WTC11 (cell line): ENCODE measurements at regions not wholly inside any gene's neighbourhood (a gene's known extent, or its start where the extent isn't known, plus 50 kb on each side); places are given as distances from the start of the nearest gene placed in this dataset.

Experiments
- ATAC-seq: fragments of 200-7000 bp; cut with Tn5 transposase; 2 replicates; pipeline ENCODE4 v1.10.0; 2021; ENCODE audit warnings: mild to moderate bottlenecking, moderate library complexity
- CTCF ChIA-PET: fragments of 300-600 bp; sonication (Branson Sonifier 250); formaldehyde crosslinking; loops from one replicate; lab custom pipeline; 2021; ENCODE audit warnings: antibody characterized with exemption; lab: Charles Lee
- POLR2A ChIA-PET: fragments of 350-600 bp; sonication (Branson Sonifier 250); formaldehyde crosslinking; loops from one replicate; lab custom pipeline; 2021; ENCODE audit warnings: antibody characterized with exemption; lab: Charles Lee
- DNase-seq: peaks from one replicate; pipeline ENCODE4 v3.0.0; 2021; ENCODE audit warnings: low spot score
- H3K27ac Mint-ChIP-seq: 2 replicates; pipeline ENCODE4 v1.8.0; 2021; ENCODE audit warnings: mixed read lengths
- H3K27me3 Mint-ChIP-seq: 2 replicates; pipeline ENCODE4 v1.8.0; 2021; ENCODE audit warnings: low read depth, mild to moderate bottlenecking, moderate library complexity, mixed read lengths
- H3K36me3 Mint-ChIP-seq: 2 replicates; pipeline ENCODE4 v1.8.0; 2021; ENCODE audit warnings: mixed read lengths
- H3K4me1 Mint-ChIP-seq: 2 replicates; pipeline ENCODE4 v1.8.0; 2022; ENCODE audit warnings: mixed read lengths
- H3K4me3 Mint-ChIP-seq: 2 replicates; pipeline ENCODE4 v1.8.0; 2021; ENCODE audit warnings: mild to moderate bottlenecking, moderate library complexity, mixed read lengths
- H3K9me3 Mint-ChIP-seq: 2 replicates; pipeline ENCODE4 v1.8.0; 2021; ENCODE audit warnings: mixed read lengths
- CBFB ChIP-seq: sonication (generic); formaldehyde crosslinking; IDR thresholded peaks from 2 replicates; pipeline ENCODE4 v1.8.1; 2022; ENCODE audit warnings: mild to moderate bottlenecking, low read depth, missing genetic modification reagents
- ESRRA ChIP-seq: sonication (generic); formaldehyde crosslinking; IDR thresholded peaks from 2 replicates; pipeline ENCODE4 v1.8.1; 2022; ENCODE audit warnings: mild to moderate bottlenecking, missing genetic modification reagents, borderline replicate concordance
- MXD4 ChIP-seq: fragments of 250-450 bp; sonication (Bioruptor Pico); IDR thresholded peaks from 2 replicates; pipeline ENCODE4 v1.8.0; 2021; ENCODE audit warnings: mild to moderate bottlenecking, moderate library complexity, borderline replicate concordance
- NR1H2 ChIP-seq: sonication (generic); formaldehyde crosslinking; IDR thresholded peaks from 2 replicates; pipeline ENCODE4 v1.9.0; 2021; ENCODE audit warnings: mild to moderate bottlenecking, moderate library complexity, missing genetic modification reagents
- NR2C2 ChIP-seq: sonication (generic); formaldehyde crosslinking; IDR thresholded peaks from 2 replicates; pipeline ENCODE4 v1.8.0; 2022; ENCODE audit warnings: mild to moderate bottlenecking, missing genetic modification reagents
- OVOL2 ChIP-seq: fragments of 250-450 bp; sonication (Bioruptor Pico); IDR thresholded peaks from 2 replicates; pipeline ENCODE4 v1.9.0; 2021; ENCODE audit warnings: mild to moderate bottlenecking, borderline replicate concordance
- SP1 ChIP-seq: sonication (generic); formaldehyde crosslinking; conservative IDR thresholded peaks from 2 replicates; pipeline ENCODE4 v1.8.1; 2022; ENCODE audit warnings: missing genetic modification reagents
- ZBTB21 ChIP-seq: sonication (generic); formaldehyde crosslinking; IDR thresholded peaks from 2 replicates; pipeline ENCODE4 v1.8.1; 2023; ENCODE audit warnings: mild to moderate bottlenecking, missing genetic modification reagents, borderline replicate concordance
- TF ChIP-seq, protein P1 (sequence below): sonication (generic); formaldehyde crosslinking; IDR thresholded peaks from 2 replicates; pipeline ENCODE4 v1.8.1; 2022; ENCODE audit warnings: missing genetic modification reagents, borderline replicate concordance
- TF ChIP-seq, protein P2 (sequence below): sonication (generic); formaldehyde crosslinking; IDR thresholded peaks from 2 replicates; pipeline ENCODE4 v1.8.1; 2022; ENCODE audit warnings: low read depth, mild to moderate bottlenecking, moderate library complexity, missing genetic modification reagents, borderline replicate concordance
- TF ChIP-seq, protein P3 (sequence below): fragments of 250-450 bp; sonication (Bioruptor Pico); IDR thresholded peaks from 2 replicates; pipeline ENCODE4 v1.9.0; 2021; ENCODE audit warnings: mild to moderate bottlenecking, borderline replicate concordance
- TF ChIP-seq, protein P4 (sequence below): fragments of 250-450 bp; sonication (Bioruptor Pico); IDR thresholded peaks from 2 replicates; pipeline ENCODE4 v1.9.0; 2021; ENCODE audit warnings: moderate library complexity, mild to moderate bottlenecking, inconsistent platforms, borderline replicate concordance
- TF ChIP-seq, protein P5 (sequence below): sonication (generic); formaldehyde crosslinking; IDR thresholded peaks from 2 replicates; pipeline ENCODE4 v1.8.1; 2022; ENCODE audit warnings: mild to moderate bottlenecking, moderate library complexity, missing genetic modification reagents
- TF ChIP-seq, protein P6 (sequence below): sonication (generic); formaldehyde crosslinking; IDR thresholded peaks from 2 replicates; pipeline ENCODE4 v1.8.1; 2023; ENCODE audit warnings: mild to moderate bottlenecking, missing genetic modification reagents, moderate library complexity
- TF ChIP-seq, protein P7 (sequence below): fragments of 250-450 bp; sonication (Bioruptor Pico); IDR thresholded peaks from 2 replicates; pipeline ENCODE4 v2.1.2; 2022; ENCODE audit warnings: mild to moderate bottlenecking, moderate library complexity

DNA sequence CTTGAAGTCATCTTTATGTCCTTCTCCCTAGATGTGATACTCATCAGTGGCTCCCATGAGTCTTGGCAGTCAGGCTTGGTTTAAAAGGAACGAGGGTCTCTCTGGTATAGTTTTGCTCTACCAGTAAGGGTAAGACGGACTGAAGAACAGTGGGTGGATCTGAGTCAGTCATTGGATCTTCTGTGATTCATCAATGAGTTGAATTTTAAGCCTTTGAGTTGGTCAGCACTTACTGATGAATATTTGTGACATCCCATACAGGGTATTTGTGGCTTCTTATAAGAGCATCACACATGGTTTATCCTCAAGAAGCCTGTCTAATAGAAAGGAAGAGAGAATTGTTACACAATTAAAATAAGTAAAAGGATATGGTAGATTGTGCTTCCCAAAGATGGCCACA, 87.3 kb upstream of the NAMPT start (continued):
- TF ChIP-seq, protein P1, sequence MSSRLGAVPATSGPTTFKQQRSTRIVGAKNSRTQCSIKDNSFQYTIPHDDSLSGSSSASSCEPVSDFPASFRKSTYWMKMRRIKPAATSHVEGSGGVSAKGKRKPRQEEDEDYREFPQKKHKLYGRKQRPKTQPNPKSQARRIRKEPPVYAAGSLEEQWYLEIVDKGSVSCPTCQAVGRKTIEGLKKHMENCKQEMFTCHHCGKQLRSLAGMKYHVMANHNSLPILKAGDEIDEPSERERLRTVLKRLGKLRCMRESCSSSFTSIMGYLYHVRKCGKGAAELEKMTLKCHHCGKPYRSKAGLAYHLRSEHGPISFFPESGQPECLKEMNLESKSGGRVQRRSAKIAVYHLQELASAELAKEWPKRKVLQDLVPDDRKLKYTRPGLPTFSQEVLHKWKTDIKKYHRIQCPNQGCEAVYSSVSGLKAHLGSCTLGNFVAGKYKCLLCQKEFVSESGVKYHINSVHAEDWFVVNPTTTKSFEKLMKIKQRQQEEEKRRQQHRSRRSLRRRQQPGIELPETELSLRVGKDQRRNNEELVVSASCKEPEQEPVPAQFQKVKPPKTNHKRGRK = no peak
- TF ChIP-seq, protein P2, sequence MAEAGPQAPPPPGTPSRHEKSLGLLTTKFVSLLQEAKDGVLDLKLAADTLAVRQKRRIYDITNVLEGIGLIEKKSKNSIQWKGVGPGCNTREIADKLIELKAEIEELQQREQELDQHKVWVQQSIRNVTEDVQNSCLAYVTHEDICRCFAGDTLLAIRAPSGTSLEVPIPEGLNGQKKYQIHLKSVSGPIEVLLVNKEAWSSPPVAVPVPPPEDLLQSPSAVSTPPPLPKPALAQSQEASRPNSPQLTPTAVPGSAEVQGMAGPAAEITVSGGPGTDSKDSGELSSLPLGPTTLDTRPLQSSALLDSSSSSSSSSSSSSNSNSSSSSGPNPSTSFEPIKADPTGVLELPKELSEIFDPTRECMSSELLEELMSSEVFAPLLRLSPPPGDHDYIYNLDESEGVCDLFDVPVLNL = no peak

DNA sequence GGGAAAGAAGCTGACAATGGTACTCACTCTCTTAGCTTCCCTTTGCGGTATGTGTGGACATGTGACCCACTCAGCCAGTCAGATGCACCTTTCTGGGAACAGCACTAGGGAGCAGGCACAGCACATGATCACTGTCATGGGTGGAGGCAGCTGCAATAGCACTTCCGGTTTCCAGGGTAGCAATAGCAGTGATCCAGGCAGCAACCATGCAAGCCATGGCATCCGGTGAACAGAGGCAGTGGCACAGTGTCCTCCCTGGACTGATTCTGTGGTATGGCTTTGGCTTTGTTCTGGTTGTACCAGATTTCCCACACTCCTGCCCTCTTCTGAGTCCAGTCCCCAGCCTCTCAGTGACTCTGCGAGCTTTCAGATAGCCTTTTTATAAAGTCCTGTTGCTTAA, 86.8 kb upstream of the NAMPT start:
- Mint-ChIP-seq H3K27me3 (no peaks in the 10 kb centered on the region), H3K9me3 (no peaks in the 10 kb centered on the region), H3K36me3 (no peaks in the 10 kb centered on the region), H3K27ac (no peak overlapping the region), H3K4me3 (no peak overlapping the region), H3K4me1 (no peaks in the 10 kb centered on the region; the same call in 1 of the 2 replicates)
- DNase-seq = no peak
- ChIA-PET POLR2A (no interaction called here), CTCF (no interaction called here)
- ATAC-seq = no peak
- no peak for TF ChIP-seq ZBTB21 (CRISPR knock-in tag)
- no peak for TF ChIP-seq CBFB (CRISPR knock-in tag)
- no peak for TF ChIP-seq NR1H2
- TF ChIP-seq, protein P3, sequence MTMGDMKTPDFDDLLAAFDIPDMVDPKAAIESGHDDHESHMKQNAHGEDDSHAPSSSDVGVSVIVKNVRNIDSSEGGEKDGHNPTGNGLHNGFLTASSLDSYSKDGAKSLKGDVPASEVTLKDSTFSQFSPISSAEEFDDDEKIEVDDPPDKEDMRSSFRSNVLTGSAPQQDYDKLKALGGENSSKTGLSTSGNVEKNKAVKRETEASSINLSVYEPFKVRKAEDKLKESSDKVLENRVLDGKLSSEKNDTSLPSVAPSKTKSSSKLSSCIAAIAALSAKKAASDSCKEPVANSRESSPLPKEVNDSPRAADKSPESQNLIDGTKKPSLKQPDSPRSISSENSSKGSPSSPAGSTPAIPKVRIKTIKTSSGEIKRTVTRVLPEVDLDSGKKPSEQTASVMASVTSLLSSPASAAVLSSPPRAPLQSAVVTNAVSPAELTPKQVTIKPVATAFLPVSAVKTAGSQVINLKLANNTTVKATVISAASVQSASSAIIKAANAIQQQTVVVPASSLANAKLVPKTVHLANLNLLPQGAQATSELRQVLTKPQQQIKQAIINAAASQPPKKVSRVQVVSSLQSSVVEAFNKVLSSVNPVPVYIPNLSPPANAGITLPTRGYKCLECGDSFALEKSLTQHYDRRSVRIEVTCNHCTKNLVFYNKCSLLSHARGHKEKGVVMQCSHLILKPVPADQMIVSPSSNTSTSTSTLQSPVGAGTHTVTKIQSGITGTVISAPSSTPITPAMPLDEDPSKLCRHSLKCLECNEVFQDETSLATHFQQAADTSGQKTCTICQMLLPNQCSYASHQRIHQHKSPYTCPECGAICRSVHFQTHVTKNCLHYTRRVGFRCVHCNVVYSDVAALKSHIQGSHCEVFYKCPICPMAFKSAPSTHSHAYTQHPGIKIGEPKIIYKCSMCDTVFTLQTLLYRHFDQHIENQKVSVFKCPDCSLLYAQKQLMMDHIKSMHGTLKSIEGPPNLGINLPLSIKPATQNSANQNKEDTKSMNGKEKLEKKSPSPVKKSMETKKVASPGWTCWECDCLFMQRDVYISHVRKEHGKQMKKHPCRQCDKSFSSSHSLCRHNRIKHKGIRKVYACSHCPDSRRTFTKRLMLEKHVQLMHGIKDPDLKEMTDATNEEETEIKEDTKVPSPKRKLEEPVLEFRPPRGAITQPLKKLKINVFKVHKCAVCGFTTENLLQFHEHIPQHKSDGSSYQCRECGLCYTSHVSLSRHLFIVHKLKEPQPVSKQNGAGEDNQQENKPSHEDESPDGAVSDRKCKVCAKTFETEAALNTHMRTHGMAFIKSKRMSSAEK (CRISPR knock-in tag) = no peak
- TF ChIP-seq, protein P4, sequence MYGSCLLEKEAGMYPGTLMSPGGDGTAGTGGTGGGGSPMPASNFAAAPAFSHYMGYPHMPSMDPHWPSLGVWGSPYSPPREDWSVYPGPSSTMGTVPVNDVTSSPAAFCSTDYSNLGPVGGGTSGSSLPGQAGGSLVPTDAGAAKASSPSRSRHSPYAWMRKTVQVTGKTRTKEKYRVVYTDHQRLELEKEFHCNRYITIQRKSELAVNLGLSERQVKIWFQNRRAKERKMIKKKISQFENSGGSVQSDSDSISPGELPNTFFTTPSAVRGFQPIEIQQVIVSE = no peak
- no peak for TF ChIP-seq SP1 (CRISPR knock-in tag)
- TF ChIP-seq, protein P5, sequence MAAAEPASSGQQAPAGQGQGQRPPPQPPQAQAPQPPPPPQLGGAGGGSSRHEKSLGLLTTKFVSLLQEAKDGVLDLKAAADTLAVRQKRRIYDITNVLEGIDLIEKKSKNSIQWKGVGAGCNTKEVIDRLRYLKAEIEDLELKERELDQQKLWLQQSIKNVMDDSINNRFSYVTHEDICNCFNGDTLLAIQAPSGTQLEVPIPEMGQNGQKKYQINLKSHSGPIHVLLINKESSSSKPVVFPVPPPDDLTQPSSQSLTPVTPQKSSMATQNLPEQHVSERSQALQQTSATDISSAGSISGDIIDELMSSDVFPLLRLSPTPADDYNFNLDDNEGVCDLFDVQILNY (CRISPR knock-in tag) = no peak
- TF ChIP-seq OVOL2 (CRISPR knock-in tag) = no peak
- TF ChIP-seq ESRRA = no peak
- TF ChIP-seq, protein P6, sequence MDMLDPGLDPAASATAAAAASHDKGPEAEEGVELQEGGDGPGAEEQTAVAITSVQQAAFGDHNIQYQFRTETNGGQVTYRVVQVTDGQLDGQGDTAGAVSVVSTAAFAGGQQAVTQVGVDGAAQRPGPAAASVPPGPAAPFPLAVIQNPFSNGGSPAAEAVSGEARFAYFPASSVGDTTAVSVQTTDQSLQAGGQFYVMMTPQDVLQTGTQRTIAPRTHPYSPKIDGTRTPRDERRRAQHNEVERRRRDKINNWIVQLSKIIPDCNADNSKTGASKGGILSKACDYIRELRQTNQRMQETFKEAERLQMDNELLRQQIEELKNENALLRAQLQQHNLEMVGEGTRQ (CRISPR knock-in tag) = no peak
- TF ChIP-seq MXD4 (CRISPR knock-in tag) = no peak
- TF ChIP-seq, protein P7, sequence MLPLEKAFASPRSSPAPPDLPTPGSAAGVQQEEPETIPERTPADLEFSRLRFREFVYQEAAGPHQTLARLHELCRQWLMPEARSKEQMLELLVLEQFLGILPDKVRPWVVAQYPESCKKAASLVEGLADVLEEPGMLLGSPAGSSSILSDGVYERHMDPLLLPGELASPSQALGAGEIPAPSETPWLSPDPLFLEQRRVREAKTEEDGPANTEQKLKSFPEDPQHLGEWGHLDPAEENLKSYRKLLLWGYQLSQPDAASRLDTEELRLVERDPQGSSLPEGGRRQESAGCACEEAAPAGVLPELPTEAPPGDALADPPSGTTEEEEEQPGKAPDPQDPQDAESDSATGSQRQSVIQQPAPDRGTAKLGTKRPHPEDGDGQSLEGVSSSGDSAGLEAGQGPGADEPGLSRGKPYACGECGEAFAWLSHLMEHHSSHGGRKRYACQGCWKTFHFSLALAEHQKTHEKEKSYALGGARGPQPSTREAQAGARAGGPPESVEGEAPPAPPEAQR (CRISPR knock-in tag) = no peak
- TF ChIP-seq NR2C2 (CRISPR knock-in tag) = no peak
